ENCODE measurements at regions not wholly inside any gene's neighbourhood (a gene's known extent, or its start where the extent isn't known, plus 50 kb on each side); places are given as distances from the start of the nearest gene placed in this dataset.
"Not testable (repeated sequence)": the region's sequence is repeated elsewhere in the genome, so short reads cannot be mapped to it uniquely, and the experiment has no call there.

GRCh38 chr6:68025764-68026163, 609.3 kb upstream of the ADGRB3 start:
- Histone ChIP-seq H3K9me3 (ENCODE audit: control insufficient read depth in 5 of 5, low read length in 5 of 5) (peaks cover 0 to 3% (median 0%) of the 10 kb centered on the region in 5 donors), H3K4me3 (ENCODE audit: low read depth in 1 of 5, low read length in 5 of 5) (no peak overlapping the region), H3K4me1 (ENCODE audit: control insufficient read depth in 5 of 5, insufficient read depth in 5 of 5, low read length in 5 of 5) (no peaks in the 10 kb centered on the region), H3K27me3 (ENCODE audit: control insufficient read depth in 5 of 5, insufficient read depth in 4 of 5, low read length in 5 of 5) (no peaks in the 10 kb centered on the region), H3K27ac (ENCODE audit: low read depth, low read length) (no peak overlapping the region), H3K36me3 (ENCODE audit: control insufficient read depth in 5 of 5, insufficient read depth in 5 of 5, low read length in 5 of 5) (no peaks in the 10 kb centered on the region), H3K9ac (ENCODE audit: low read length in 5 of 5) (no peak overlapping the region)

- Histone ChIP-seq H3K27ac (ENCODE audit: low read depth, low read length) (no peak overlapping the region), H3K9ac (ENCODE audit: low read length in 5 of 5) (no peak overlapping the region), H3K9me3 (ENCODE audit: control insufficient read depth in 5 of 5, low read length in 5 of 5) (peaks cover 0 to 3% (median 0%) of the 10 kb centered on the region in 5 donors)
Measured at GRCh38 chr6:68024570-68025269, 610.4 kb upstream of the ADGRB3 start.

GRCh38 chr6:68022968-68023367, 612.1 kb upstream of the ADGRB3 start:
- not testable (repeated sequence) for H3K4me1 ChIP-seq (ENCODE audit: control insufficient read depth in 5 of 5, insufficient read depth in 5 of 5, low read length in 5 of 5); H3K27ac ChIP-seq (ENCODE audit: low read depth, low read length); H3K9ac ChIP-seq (ENCODE audit: low read length in 5 of 5); H3K4me3 ChIP-seq (ENCODE audit: low read depth in 1 of 5, low read length in 5 of 5); H3K36me3 ChIP-seq (ENCODE audit: control insufficient read depth in 5 of 5, insufficient read depth in 5 of 5, low read length in 5 of 5); H3K9me3 ChIP-seq (ENCODE audit: control insufficient read depth in 5 of 5, low read length in 5 of 5); H3K27me3 ChIP-seq (ENCODE audit: control insufficient read depth in 5 of 5, insufficient read depth in 4 of 5, low read length in 5 of 5)

More at GRCh38 chr6:68024570-68025269, 610.4 kb upstream of the ADGRB3 start:
- no peaks in the 10 kb centered on the region for H3K27me3 ChIP-seq (ENCODE audit: control insufficient read depth in 5 of 5, insufficient read depth in 4 of 5, low read length in 5 of 5)
- H3K36me3 ChIP-seq (ENCODE audit: control insufficient read depth in 5 of 5, insufficient read depth in 5 of 5, low read length in 5 of 5), result no peaks in the 10 kb centered on the region
- no peaks in the 10 kb centered on the region for H3K4me1 ChIP-seq (ENCODE audit: control insufficient read depth in 5 of 5, insufficient read depth in 5 of 5, low read length in 5 of 5)
- H3K4me3 ChIP-seq (ENCODE audit: low read depth in 1 of 5, low read length in 5 of 5), result no peak overlapping the region

- Histone ChIP-seq H3K4me3 (ENCODE audit: low read depth in 1 of 5, low read length in 5 of 5) (no peak overlapping the region), H3K9me3 (ENCODE audit: control insufficient read depth in 5 of 5, low read length in 5 of 5) (no peaks in the 10 kb centered on the region), H3K27me3 (ENCODE audit: control insufficient read depth in 5 of 5, insufficient read depth in 4 of 5, low read length in 5 of 5) (no peaks in the 10 kb centered on the region), H3K9ac (ENCODE audit: low read length in 5 of 5) (no peak overlapping the region), H3K4me1 (ENCODE audit: control insufficient read depth in 5 of 5, insufficient read depth in 5 of 5, low read length in 5 of 5) (no peaks in the 10 kb centered on the region), H3K27ac (ENCODE audit: low read depth, low read length) (no peak overlapping the region), H3K36me3 (ENCODE audit: control insufficient read depth in 5 of 5, insufficient read depth in 5 of 5, low read length in 5 of 5) (no peaks in the 10 kb centered on the region)
Measured at GRCh38 chr6:68013780-68014515, 621.1 kb upstream of the ADGRB3 start.

- H3K27me3 ChIP-seq (ENCODE audit: control insufficient read depth in 5 of 5, insufficient read depth in 4 of 5, low read length in 5 of 5), result no peaks in the 10 kb centered on the region
- H3K9ac ChIP-seq (ENCODE audit: low read length in 5 of 5), result no peak overlapping the region
- no peaks in the 10 kb centered on the region for H3K36me3 ChIP-seq (ENCODE audit: control insufficient read depth in 5 of 5, insufficient read depth in 5 of 5, low read length in 5 of 5)
- H3K9me3 ChIP-seq (ENCODE audit: control insufficient read depth in 5 of 5, low read length in 5 of 5), result no peaks in the 10 kb centered on the region
- no peak overlapping the region for H3K4me3 ChIP-seq (ENCODE audit: low read depth in 1 of 5, low read length in 5 of 5)
- H3K27ac ChIP-seq (ENCODE audit: low read depth, low read length), result no peak overlapping the region
- no peaks in the 10 kb centered on the region for H3K4me1 ChIP-seq (ENCODE audit: control insufficient read depth in 5 of 5, insufficient read depth in 5 of 5, low read length in 5 of 5)
Measured at GRCh38 chr6:68012822-68013221, 622.3 kb upstream of the ADGRB3 start.

- Histone ChIP-seq H3K36me3 (ENCODE audit: control insufficient read depth in 5 of 5, insufficient read depth in 5 of 5, low read length in 5 of 5) (no peaks in the 10 kb centered on the region), H3K27me3 (ENCODE audit: control insufficient read depth in 5 of 5, insufficient read depth in 4 of 5, low read length in 5 of 5) (no peaks in the 10 kb centered on the region), H3K4me3 (ENCODE audit: low read depth in 1 of 5, low read length in 5 of 5) (no peak overlapping the region), H3K9me3 (ENCODE audit: control insufficient read depth in 5 of 5, low read length in 5 of 5) (no peaks in the 10 kb centered on the region), H3K4me1 (ENCODE audit: control insufficient read depth in 5 of 5, insufficient read depth in 5 of 5, low read length in 5 of 5) (no peaks in the 10 kb centered on the region), H3K27ac (ENCODE audit: low read depth, low read length) (no peak overlapping the region), H3K9ac (ENCODE audit: low read length in 5 of 5) (no peak overlapping the region)
Measured at GRCh38 chr6:68010936-68011335, 624.1 kb upstream of the ADGRB3 start.

- Histone ChIP-seq H3K9ac (ENCODE audit: low read length in 5 of 5) (no peak overlapping the region), H3K4me1 (ENCODE audit: control insufficient read depth in 5 of 5, insufficient read depth in 5 of 5, low read length in 5 of 5) (no peaks in the 10 kb centered on the region)
Measured at GRCh38 chr6:68008445-68008844, 626.6 kb upstream of the ADGRB3 start.

GRCh38 chr6:68007717-68008116, 627.4 kb upstream of the ADGRB3 start:
- H3K4me1 ChIP-seq (ENCODE audit: control insufficient read depth in 5 of 5, insufficient read depth in 5 of 5, low read length in 5 of 5), result no peaks in the 10 kb centered on the region
- H3K36me3 ChIP-seq (ENCODE audit: control insufficient read depth in 5 of 5, insufficient read depth in 5 of 5, low read length in 5 of 5), result no peaks in the 10 kb centered on the region
- no peak overlapping the region for H3K4me3 ChIP-seq (ENCODE audit: low read depth in 1 of 5, low read length in 5 of 5)
- no peaks in the 10 kb centered on the region for H3K27me3 ChIP-seq (ENCODE audit: control insufficient read depth in 5 of 5, insufficient read depth in 4 of 5, low read length in 5 of 5)
- no peaks in the 10 kb centered on the region for H3K9me3 ChIP-seq (ENCODE audit: control insufficient read depth in 5 of 5, low read length in 5 of 5)
- no peak overlapping the region for H3K9ac ChIP-seq (ENCODE audit: low read length in 5 of 5)
- no peak overlapping the region for H3K27ac ChIP-seq (ENCODE audit: low read depth, low read length)

More at GRCh38 chr6:68008445-68008844, 626.6 kb upstream of the ADGRB3 start:
- H3K9me3 ChIP-seq (ENCODE audit: control insufficient read depth in 5 of 5, low read length in 5 of 5), result no peaks in the 10 kb centered on the region
- no peak overlapping the region for H3K27ac ChIP-seq (ENCODE audit: low read depth, low read length)
- no peaks in the 10 kb centered on the region for H3K27me3 ChIP-seq (ENCODE audit: control insufficient read depth in 5 of 5, insufficient read depth in 4 of 5, low read length in 5 of 5)
- no peaks in the 10 kb centered on the region for H3K36me3 ChIP-seq (ENCODE audit: control insufficient read depth in 5 of 5, insufficient read depth in 5 of 5, low read length in 5 of 5)
- H3K4me3 ChIP-seq (ENCODE audit: low read depth in 1 of 5, low read length in 5 of 5), result no peak overlapping the region

- Histone ChIP-seq H3K4me1 (ENCODE audit: control insufficient read depth in 5 of 5, insufficient read depth in 5 of 5, low read length in 5 of 5) (no peaks in the 10 kb centered on the region), H3K4me3 (ENCODE audit: low read depth in 1 of 5, low read length in 5 of 5) (no peak overlapping the region), H3K27me3 (ENCODE audit: control insufficient read depth in 5 of 5, insufficient read depth in 4 of 5, low read length in 5 of 5) (no peaks in the 10 kb centered on the region), H3K9ac (ENCODE audit: low read length in 5 of 5) (no peak overlapping the region), H3K9me3 (ENCODE audit: control insufficient read depth in 5 of 5, low read length in 5 of 5) (no peaks in the 10 kb centered on the region), H3K27ac (ENCODE audit: low read depth, low read length) (no peak overlapping the region), H3K36me3 (ENCODE audit: control insufficient read depth in 5 of 5, insufficient read depth in 5 of 5, low read length in 5 of 5) (no peaks in the 10 kb centered on the region)
Measured at GRCh38 chr6:67986694-67987232, 648.3 kb upstream of the ADGRB3 start.

GRCh38 chr6:67976486-67976885, 658.6 kb upstream of the ADGRB3 start:
- Histone ChIP-seq H3K9ac (ENCODE audit: low read length in 5 of 5) (no peak overlapping the region), H3K9me3 (ENCODE audit: control insufficient read depth in 5 of 5, low read length in 5 of 5) (no peaks in the 10 kb centered on the region), H3K4me3 (ENCODE audit: low read depth in 1 of 5, low read length in 5 of 5) (no peak overlapping the region), H3K36me3 (ENCODE audit: control insufficient read depth in 5 of 5, insufficient read depth in 5 of 5, low read length in 5 of 5) (no peaks in the 10 kb centered on the region), H3K27me3 (ENCODE audit: control insufficient read depth in 5 of 5, insufficient read depth in 4 of 5, low read length in 5 of 5) (no peaks in the 10 kb centered on the region), H3K27ac (ENCODE audit: low read depth, low read length) (no peak overlapping the region), H3K4me1 (ENCODE audit: control insufficient read depth in 5 of 5, insufficient read depth in 5 of 5, low read length in 5 of 5) (no peaks in the 10 kb centered on the region)

All from subcutaneous abdominal adipose tissue (tissue), 5 donors.